ENCODE measurements at regions not wholly inside any gene's neighbourhood (a gene's known extent, or its start where the extent isn't known, plus 50 kb on each side); places are given as distances from the start of the nearest gene placed in this dataset.

- no peak for TF ChIP-seq OSR1 (CRISPR knock-in tag; IDR thresholded peaks at IDR 0.05)
- TF ChIP-seq ZFP30 (CRISPR knock-in tag; IDR thresholded peaks at IDR 0.05): no peak
- TF ChIP-seq BACH2 (CRISPR knock-in tag; IDR thresholded peaks at IDR 0.05; ENCODE audit: borderline replicate concordance): no peak
- no peak for TF ChIP-seq TCF4 (CRISPR knock-in tag; IDR thresholded peaks at IDR 0.05; ENCODE audit: borderline replicate concordance)
- no peak for TF ChIP-seq CSDC2 (CRISPR knock-in tag; IDR thresholded peaks at IDR 0.05)
- no peak for TF ChIP-seq TOX (CRISPR knock-in tag; IDR thresholded peaks at IDR 0.05; ENCODE audit: borderline replicate concordance)
- TF ChIP-seq ESRRG (CRISPR knock-in tag; IDR thresholded peaks at IDR 0.05): no peak
- TF ChIP-seq SNAI2 (CRISPR knock-in tag; IDR thresholded peaks at IDR 0.05): no peak
- no peak for TF ChIP-seq ZNF8 (CRISPR knock-in tag; IDR thresholded peaks at IDR 0.05)
- no peak for TF ChIP-seq ZC3H10 (CRISPR knock-in tag; IDR thresholded peaks at IDR 0.05)
- no peak for TF ChIP-seq TSHZ2 (CRISPR knock-in tag; IDR thresholded peaks at IDR 0.05)
- TF ChIP-seq PATZ1 (CRISPR knock-in tag; IDR thresholded peaks at IDR 0.05; ENCODE audit: borderline replicate concordance): no peak
- TF ChIP-seq ZFP3 (CRISPR knock-in tag; IDR thresholded peaks at IDR 0.05): no peak
- TF ChIP-seq GLIS3 (CRISPR knock-in tag; IDR thresholded peaks at IDR 0.05): no peak
- no peak for TF ChIP-seq CREB5 (CRISPR knock-in tag; IDR thresholded peaks at IDR 0.05; ENCODE audit: low read depth)
- TF ChIP-seq ARNTL (CRISPR knock-in tag; IDR thresholded peaks at IDR 0.05; ENCODE audit: borderline replicate concordance, low read depth): no peak
- no peak for ATAC-seq
These were observed 964.0 kb downstream of the GATA3 start for GRCh38 chr10:9018195-9019173.

- ATAC-seq: no peak
- no peak for TF ChIP-seq ESRRG (CRISPR knock-in tag; IDR thresholded peaks at IDR 0.05)
These were observed 968.7 kb downstream of the GATA3 start for GRCh38 chr10:9023206-9023605.

GRCh38 chr10:9024210-9024609 lies 969.7 kb downstream of the GATA3 start:
- no peak for TF ChIP-seq TSHZ2 (CRISPR knock-in tag; IDR thresholded peaks at IDR 0.05)
- TF ChIP-seq PATZ1 (CRISPR knock-in tag; IDR thresholded peaks at IDR 0.05; ENCODE audit: borderline replicate concordance): no peak
- TF ChIP-seq ISL1 (CRISPR knock-in tag; IDR thresholded peaks at IDR 0.05): no peak
- no peak for TF ChIP-seq GLIS3 (CRISPR knock-in tag; IDR thresholded peaks at IDR 0.05)
- TF ChIP-seq SNAI2 (CRISPR knock-in tag; IDR thresholded peaks at IDR 0.05): no peak

More at GRCh38 chr10:9024210-9024609, 969.7 kb downstream of the GATA3 start:
- ATAC-seq: no peak
